Activated CD4-positive, CD25-positive, alpha-beta regulatory T cell treated with anti-CD3 and anti-CD28 coated beads, Interleukin-2, amount 50 U/mL, for 16 hours (primary cell): ENCODE measurements at regions not wholly inside any gene's neighbourhood (a gene's known extent, or its start where the extent isn't known, plus 50 kb on each side); places are given as distances from the start of the nearest gene placed in this dataset.
"Not testable (repeated sequence)": the region's sequence is repeated elsewhere in the genome, so short reads cannot be mapped to it uniquely, and the experiment has no call there.

Experiments used
- DNase-seq: peaks from one replicate; pipeline ENCODE4 v3.0.0-alpha.2; 2020; ENCODE audit warnings: low read depth, low spot score

GRCh38 chr13:27327633-27328032 lies 57.0 kb downstream of the RASL11A start:
- DNase-seq: no peak

GRCh38 chr13:27329210-27329609 lies 58.6 kb downstream of the RASL11A start:
- no peak for DNase-seq

- no peak for DNase-seq
Observed at GRCh38 chr13:27334774-27335435, 64.3 kb downstream of the RASL11A start.

GRCh38 chr13:27336014-27336673 lies 65.5 kb downstream of the RASL11A start:
- DNase-seq: no peak

GRCh38 chr13:27338207-27338606 lies 67.6 kb downstream of the RASL11A start:
- DNase-seq: no peak

- no peak for DNase-seq
Observed at GRCh38 chr13:27338816-27339215, 68.2 kb downstream of the RASL11A start.

- DNase-seq: no peak
Observed at GRCh38 chr13:27339299-27339698, 68.7 kb downstream of the RASL11A start.

GRCh38 chr13:27341616-27342015 lies 71.0 kb downstream of the RASL11A start:
- DNase-seq: no peak

GRCh38 chr13:27347211-27347772 lies 76.7 kb downstream of the RASL11A start:
- no peak for DNase-seq

- no peak for DNase-seq
Observed at GRCh38 chr13:27348461-27348860, 76.0 kb upstream of the GTF3A start.

GRCh38 chr13:27349458-27349857 lies 75.0 kb upstream of the GTF3A start:
- DNase-seq: no peak

- DNase-seq: not testable (repeated sequence)
Observed at GRCh38 chr13:27350825-27351224, 73.6 kb upstream of the GTF3A start.

GRCh38 chr13:27352698-27353097 lies 71.7 kb upstream of the GTF3A start:
- no peak for DNase-seq

- peak; percentile 13 for DNase-seq
Observed at GRCh38 chr13:27353166-27353583, 71.2 kb upstream of the GTF3A start.

- no peak for DNase-seq
Observed at GRCh38 chr13:27353708-27354107, 70.7 kb upstream of the GTF3A start.

- no peak for DNase-seq
Observed at GRCh38 chr13:27354379-27354778, 70.0 kb upstream of the GTF3A start.

- DNase-seq: no peak
Observed at GRCh38 chr13:27355894-27356293, 68.5 kb upstream of the GTF3A start.

GRCh38 chr13:27358420-27358819 lies 66.0 kb upstream of the GTF3A start:
- DNase-seq: no peak

GRCh38 chr13:27359199-27359821 lies 65.1 kb upstream of the GTF3A start:
- peak; percentile 23 for DNase-seq

- DNase-seq: no peak
Observed at GRCh38 chr13:27360562-27360961, 63.9 kb upstream of the GTF3A start.

GRCh38 chr13:27362064-27362751 lies 62.2 kb upstream of the GTF3A start:
- DNase-seq: peak; percentile 57

GRCh38 chr13:27363637-27364036 lies 60.8 kb upstream of the GTF3A start:
- DNase-seq: not testable (repeated sequence)
